OCI-LY7 (cell line): ENCODE measurements at regions not wholly inside any gene's neighbourhood (a gene's known extent, or its start where the extent isn't known, plus 50 kb on each side); places are given as distances from the start of the nearest gene placed in this dataset.

Experiments
- EZH2phosphoT487 ChIP-seq: fragments of 200-600 bp; sonication (generic); IDR thresholded peaks from 2 replicates; pipeline ENCODE4 v1.6.1; 2018; ENCODE audit warnings: low read depth, borderline replicate concordance, mild to moderate bottlenecking, mixed run types, antibody characterized with exemption, low read length, moderate library complexity, mixed read lengths
- TF ChIP-seq, protein P1 (sequence below): fragments of 200-600 bp; sonication (generic); conservative IDR thresholded peaks from 2 replicates; pipeline ENCODE4 v1.5.1; 2014; ENCODE audit warnings: mild to moderate bottlenecking, antibody characterized with exemption, low read length, moderate library complexity, mixed read lengths

DNA sequence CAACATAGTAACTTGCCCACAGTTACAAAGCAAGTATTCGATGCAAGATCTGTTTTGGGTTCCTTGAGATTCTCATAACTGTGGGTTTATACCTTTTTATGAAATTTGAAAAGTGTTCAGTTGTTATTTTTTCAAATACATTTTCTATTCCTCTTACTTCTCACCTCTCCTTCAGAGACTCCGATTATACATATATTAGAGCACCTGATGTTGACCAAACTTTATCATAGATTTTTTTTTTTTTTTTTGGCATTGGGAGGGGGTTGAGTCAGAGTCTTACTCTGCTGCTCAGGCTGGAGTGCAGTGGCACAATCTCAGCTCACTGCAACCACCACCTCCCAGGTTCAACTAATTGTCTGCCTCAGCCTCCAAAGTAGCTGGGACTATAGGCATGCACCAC, 51.3 kb upstream of the RBBP6 start:
- TF ChIP-seq, protein P1, sequence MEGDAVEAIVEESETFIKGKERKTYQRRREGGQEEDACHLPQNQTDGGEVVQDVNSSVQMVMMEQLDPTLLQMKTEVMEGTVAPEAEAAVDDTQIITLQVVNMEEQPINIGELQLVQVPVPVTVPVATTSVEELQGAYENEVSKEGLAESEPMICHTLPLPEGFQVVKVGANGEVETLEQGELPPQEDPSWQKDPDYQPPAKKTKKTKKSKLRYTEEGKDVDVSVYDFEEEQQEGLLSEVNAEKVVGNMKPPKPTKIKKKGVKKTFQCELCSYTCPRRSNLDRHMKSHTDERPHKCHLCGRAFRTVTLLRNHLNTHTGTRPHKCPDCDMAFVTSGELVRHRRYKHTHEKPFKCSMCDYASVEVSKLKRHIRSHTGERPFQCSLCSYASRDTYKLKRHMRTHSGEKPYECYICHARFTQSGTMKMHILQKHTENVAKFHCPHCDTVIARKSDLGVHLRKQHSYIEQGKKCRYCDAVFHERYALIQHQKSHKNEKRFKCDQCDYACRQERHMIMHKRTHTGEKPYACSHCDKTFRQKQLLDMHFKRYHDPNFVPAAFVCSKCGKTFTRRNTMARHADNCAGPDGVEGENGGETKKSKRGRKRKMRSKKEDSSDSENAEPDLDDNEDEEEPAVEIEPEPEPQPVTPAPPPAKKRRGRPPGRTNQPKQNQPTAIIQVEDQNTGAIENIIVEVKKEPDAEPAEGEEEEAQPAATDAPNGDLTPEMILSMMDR = no peak
- TF ChIP-seq EZH2phosphoT487 = no peak
